ENCODE measurements at regions not wholly inside any gene's neighbourhood (a gene's known extent, or its start where the extent isn't known, plus 50 kb on each side); places are given as distances from the start of the nearest gene placed in this dataset.
"Not testable (repeated sequence)": the region's sequence is repeated elsewhere in the genome, so short reads cannot be mapped to it uniquely, and the experiment has no call there.

GRCh38 chr17:70584255-70584654, 414.9 kb downstream of the KCNJ2 start:
- no peak for DNase-seq (ENCODE audit: low read depth in 2 of 2)

GRCh38 chr17:70588003-70588402, 418.7 kb downstream of the KCNJ2 start:
- no peak for DNase-seq (ENCODE audit: low read depth in 2 of 2)

- no peak for DNase-seq (ENCODE audit: low read depth in 2 of 2)
Observed at GRCh38 chr17:70597774-70598173, 428.4 kb downstream of the KCNJ2 start.

DNA sequence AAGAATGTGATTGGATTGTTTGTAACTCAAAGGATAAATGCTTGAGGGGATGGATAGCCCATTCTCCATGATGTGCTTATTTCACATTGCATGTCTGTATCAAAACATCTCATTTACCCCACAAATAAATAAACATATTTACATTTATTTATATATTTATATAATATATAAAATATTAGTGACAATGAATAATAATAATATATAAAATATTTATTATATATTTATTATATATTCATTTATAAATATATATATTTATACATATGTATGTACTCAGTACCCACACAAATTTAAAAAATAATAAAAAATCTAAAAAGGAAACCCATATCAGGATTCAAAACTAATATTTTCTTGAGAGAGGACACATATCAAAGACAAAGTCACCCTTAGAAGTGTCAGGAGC, 429.9 kb downstream of the KCNJ2 start:
- DNase-seq (ENCODE audit: low read depth in 2 of 2): no peak

GRCh38 chr17:70599945-70600344, 430.6 kb downstream of the KCNJ2 start:
- DNase-seq (ENCODE audit: low read depth in 2 of 2): not testable (repeated sequence)

- no peak for DNase-seq (ENCODE audit: low read depth in 2 of 2)
Observed at GRCh38 chr17:70603226-70603625, 433.9 kb downstream of the KCNJ2 start.

- DNase-seq (ENCODE audit: low read depth in 2 of 2): no peak
Observed at GRCh38 chr17:70604854-70605253, 435.5 kb downstream of the KCNJ2 start.

- DNase-seq (ENCODE audit: low read depth in 2 of 2): no peak
Observed at GRCh38 chr17:70606086-70606485, 436.8 kb downstream of the KCNJ2 start.

DNA sequence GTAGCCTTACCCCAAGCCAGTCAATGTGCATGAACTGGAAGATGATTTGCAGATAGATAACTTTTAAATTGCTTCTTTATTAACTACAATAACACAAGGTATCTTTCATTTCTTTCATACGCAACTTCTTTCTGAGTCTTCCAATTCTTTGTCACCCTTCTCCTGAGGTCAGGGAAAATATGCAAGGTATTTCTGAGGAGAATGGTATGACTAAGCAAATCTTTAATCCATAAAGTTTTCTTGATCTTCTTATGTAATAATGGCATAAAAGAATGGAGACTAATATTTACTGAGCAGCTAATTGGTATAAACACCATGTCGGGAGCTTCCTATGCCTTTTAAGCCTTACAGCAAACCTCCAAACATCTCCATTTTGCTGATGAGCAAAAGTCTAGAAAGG, 438.9 kb downstream of the KCNJ2 start:
- no peak for DNase-seq (ENCODE audit: low read depth in 2 of 2)

DNA sequence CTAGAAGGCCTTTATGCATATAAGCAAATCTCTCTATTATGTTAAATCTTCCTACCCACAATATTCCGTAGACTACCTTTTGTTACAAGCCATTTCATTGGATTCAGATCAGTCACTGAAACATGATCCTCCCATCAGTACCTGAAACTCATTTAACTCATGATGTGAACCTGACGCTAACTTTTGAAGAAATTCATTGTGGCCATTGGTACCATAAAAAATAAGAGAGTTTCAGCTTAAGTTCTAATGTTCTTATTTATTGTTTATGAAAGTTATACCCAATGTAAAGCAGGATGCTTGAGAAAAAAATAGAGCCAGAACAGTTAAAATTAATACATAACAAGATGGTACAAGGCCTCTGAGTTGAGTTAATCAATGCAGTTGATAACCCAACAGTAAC, 439.6 kb downstream of the KCNJ2 start:
- DNase-seq (ENCODE audit: low read depth in 2 of 2): no peak

DNA sequence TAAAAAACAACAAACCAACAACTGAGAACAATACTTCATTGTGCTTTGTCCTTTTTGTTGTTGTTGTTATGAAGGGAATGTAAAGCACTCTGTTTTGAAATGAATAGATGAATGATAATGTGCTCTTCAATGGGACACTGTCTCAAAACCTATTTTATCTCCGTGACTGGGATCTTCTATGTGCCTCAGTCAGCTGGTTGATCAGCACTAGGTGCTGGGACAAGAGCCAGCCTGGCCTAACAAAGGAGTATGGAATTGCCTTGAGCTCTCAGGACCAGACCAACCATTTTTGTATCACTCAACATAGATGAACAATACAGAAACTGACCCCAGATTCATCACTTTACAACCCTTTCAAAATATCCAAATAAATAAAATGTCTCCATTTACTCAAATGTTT, 440.2 kb downstream of the KCNJ2 start:
- no peak for DNase-seq (ENCODE audit: low read depth in 2 of 2)

- DNase-seq (ENCODE audit: low read depth in 2 of 2): no peak
Observed at GRCh38 chr17:70610161-70610560, 440.8 kb downstream of the KCNJ2 start.

DNA sequence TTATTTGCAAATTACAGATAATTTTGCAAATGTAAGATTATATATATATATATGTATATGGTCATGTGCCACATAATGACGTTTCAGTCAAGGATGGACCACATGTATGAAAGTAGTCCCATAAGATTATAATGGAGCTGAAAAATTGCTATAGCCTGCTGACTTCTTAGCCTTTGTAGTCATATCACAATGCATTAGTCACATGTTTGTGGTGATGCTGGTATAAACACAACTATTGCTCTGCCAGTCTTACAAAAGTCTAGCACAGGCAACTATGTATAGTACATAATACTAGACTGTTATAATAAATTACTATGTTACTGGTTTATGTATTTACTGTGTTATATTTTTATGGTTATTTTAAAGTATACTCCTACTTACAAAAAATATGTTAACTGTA, 444.3 kb downstream of the KCNJ2 start:
- no peak for DNase-seq (ENCODE audit: low read depth in 2 of 2)

DNA sequence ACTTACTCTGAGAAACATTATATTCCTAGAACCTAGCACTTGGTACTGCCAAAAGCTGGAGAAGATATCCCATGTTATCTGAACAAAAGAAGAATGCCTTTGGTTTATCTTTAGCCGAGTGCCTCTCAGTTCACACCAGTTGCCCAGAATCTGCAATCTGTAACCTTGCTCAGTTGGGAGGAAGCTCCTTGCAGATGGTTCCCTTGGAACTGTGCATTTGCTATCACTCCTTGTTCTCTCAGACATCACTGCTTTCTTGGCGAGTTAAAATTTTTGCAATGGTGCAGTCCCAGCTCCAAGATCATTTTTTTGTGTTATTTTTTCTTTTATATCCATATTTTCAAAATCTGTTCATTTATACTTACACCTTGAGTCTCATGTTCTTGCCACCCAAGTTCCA, 446.5 kb downstream of the KCNJ2 start:
- no peak for DNase-seq (ENCODE audit: low read depth in 2 of 2)

DNA sequence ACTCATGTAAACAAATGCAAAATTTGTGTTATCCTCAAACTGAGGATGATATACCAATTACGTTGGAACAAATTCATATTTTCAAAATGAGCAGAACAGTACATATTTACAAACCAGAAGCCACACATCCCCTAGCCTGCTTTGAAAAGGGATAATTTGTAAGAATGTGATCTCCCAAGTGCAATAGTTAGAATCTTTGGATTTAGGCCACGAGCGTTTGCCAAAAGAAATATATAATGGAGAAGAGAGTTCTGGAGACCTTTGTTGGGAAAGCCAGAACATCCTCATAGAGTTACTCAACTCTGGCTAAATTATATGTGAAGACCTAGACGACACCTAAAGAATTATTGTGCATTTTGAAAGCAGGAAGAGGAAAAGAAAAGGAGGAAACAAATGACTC, 449.3 kb downstream of the KCNJ2 start:
- no peak for DNase-seq (ENCODE audit: low read depth in 2 of 2)

GRCh38 chr17:70621566-70621965, 452.2 kb downstream of the KCNJ2 start:
- DNase-seq (ENCODE audit: low read depth in 2 of 2): no peak

- DNase-seq (ENCODE audit: low read depth in 2 of 2): no peak
Observed at GRCh38 chr17:70622368-70623260, 453.3 kb downstream of the KCNJ2 start.

- DNase-seq (ENCODE audit: low read depth in 2 of 2): no peak
Observed at GRCh38 chr17:70624211-70624610, 454.9 kb downstream of the KCNJ2 start.

- DNase-seq (ENCODE audit: low read depth in 2 of 2): no peak
Observed at GRCh38 chr17:70629902-70630301, 460.6 kb downstream of the KCNJ2 start.

GRCh38 chr17:70636517-70637133, 467.3 kb downstream of the KCNJ2 start:
- no peak for DNase-seq (ENCODE audit: low read depth in 2 of 2)

- DNase-seq (ENCODE audit: low read depth in 2 of 2): no peak
Observed at GRCh38 chr17:70642059-70642458, 472.7 kb downstream of the KCNJ2 start.

DNA sequence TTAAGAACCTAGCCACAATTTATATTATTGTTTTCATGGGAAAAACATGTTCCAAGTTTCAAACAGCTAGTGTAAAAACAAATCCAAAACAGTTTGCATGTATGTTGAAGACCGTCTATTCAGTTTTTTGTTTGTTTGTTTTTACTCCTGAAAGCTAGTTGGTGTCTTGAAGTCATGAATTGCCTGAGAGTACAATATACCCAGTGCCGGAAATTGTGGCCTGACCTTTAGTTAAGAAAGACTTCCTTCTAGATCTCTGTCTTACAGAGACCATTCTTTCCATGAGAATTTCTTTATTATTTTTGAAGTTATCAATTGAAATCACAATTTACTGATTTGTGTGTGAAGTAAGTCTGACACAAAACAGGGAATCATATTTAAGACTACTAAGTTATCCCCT, 474.8 kb downstream of the KCNJ2 start:
- DNase-seq (ENCODE audit: low read depth in 2 of 2): no peak

- DNase-seq (ENCODE audit: low read depth in 2 of 2): no peak
Observed at GRCh38 chr17:70646673-70647072, 477.3 kb downstream of the KCNJ2 start.

Measured in stimulated activated CD8-positive, alpha-beta memory T cell treated with anti-CD3 and anti-CD28 coated beads, Interleukin-2, amount 100 ng/mL, for 1 hour (primary cell).